ENCODE measurements at regions not wholly inside any gene's neighbourhood (a gene's known extent, or its start where the extent isn't known, plus 50 kb on each side); places are given as distances from the start of the nearest gene placed in this dataset.
"Not testable (repeated sequence)": the region's sequence is repeated elsewhere in the genome, so short reads cannot be mapped to it uniquely, and the experiment has no call there.

- not testable (repeated sequence) for DNase-seq
Measured at GRCh38 chr16:18263046-18263445, 73.5 kb downstream of the NPIPA8 start.

GRCh38 chr16:18261848-18262247, 74.7 kb downstream of the NPIPA8 start:
- not testable (repeated sequence) for DNase-seq

DNA sequence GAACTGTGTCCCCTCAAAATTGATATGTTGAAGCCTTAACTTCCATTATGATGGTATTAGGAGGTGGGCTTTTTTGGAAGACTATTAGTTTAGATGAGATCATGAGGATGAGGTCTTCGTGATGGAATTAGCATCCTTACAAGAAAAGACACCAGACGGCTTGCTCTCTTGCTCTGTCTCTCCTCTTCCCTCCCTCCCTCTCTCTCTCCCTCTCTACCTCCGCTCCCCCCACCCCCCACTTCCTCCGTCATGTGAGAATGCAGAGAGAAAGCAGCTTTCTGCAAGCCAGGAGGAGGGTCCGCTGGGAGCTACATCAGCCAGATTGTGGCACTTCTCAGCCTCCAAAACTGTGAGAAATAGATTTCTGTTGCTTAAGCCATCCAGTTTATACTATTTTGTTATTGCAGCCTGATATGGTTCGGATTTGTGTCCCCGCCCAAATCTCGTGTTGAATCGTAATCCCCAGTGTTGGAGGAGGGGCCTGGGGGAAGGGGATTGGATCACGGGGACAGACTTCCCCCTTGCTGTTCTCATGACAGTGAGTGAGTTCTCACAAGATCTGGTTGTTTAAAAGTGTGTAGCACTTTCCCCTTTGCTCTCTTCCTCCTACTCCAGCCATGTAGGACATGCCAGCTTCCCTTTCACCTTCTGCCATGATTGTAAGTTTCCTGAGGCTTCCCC, 76.9 kb downstream of the NPIPA8 start:
- not testable (repeated sequence) for DNase-seq

DNA sequence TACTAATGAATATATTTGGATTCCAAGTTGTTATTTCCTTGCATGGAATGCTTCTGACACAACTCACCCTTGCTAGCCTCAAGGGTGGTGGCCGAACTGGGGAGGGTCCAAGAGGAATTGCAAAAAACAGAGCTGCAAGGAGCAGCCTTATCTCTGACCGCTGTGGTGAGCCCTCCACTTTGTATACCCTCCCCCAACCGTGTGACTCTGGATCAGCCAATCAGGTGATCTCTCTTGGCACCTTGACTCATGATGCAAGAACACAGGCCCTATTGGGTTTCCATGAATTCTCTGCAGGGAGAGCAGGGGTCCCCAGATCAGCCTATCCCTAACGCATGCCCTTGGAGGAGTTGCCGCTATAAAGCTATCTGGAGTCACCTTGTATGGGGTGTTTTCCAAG, 83.6 kb downstream of the NPIPA8 start:
- not testable (repeated sequence) for DNase-seq

- not testable (repeated sequence) for DNase-seq
Measured at GRCh38 chr16:18230505-18230904, 106.0 kb downstream of the NPIPA8 start.

DNA sequence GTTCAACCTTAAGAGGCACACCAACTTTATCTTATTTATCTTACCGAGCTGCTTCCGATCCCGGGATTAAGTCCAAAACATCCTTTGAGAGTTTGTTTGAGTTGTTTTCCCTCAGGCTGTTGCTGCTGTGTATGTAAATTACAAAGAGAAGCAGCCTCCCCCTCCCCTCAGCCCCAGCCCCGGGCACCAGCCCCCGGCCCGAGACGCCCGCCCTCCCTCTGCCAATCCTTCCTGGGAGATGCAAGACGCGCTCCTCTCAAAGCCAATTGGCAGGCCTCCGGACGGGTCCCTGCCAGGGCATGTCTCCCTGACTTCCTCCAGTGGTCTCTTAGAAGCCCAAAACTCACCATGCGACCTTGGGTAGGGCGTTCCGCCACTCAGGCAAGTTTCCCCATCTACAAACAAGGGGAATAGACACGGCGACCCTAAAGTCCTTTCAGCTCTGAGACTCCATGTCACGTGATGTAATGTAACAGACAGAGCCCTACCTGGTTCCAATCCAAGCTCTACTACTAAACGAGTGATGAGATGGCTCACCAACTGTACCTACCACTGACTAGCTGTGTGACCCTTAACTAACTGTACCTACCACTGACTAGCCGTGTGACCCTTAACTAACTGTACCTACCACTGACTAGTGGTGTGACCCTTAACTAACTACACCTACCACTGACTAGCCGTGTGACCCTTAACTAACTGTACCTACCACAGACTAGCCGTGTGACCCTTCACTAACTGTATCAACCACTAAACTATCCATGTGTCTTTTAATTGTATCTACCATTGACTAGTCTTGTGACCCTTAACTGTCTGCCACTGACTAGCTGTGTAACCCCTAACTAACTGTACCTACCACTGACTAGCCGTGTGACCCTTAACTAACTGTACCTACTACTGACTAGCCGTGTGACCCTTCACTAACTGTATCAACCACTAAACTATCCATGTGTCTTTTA, 114.2 kb downstream of the NPIPA8 start:
- not testable (repeated sequence) for DNase-seq

DNA sequence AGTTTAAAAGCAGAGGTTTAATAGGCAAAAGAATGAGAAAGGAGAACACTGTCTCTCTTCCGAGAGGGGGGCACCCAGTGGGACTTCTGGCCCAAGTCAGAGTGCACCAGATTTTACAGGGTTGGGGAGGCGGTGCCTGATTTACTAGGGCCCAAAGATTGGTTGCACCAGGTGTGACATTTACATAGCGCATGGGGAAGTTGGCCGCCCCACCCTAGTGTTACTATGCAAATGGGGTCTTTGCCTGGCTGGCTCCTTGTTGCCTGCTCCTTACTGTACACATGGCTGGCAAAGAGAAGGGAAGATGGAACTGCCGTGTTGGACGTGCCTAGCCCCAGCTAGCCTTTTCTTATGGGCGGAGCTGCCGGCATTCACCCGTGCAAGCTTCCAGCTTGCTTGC, 118.8 kb downstream of the NPIPA8 start:
- DNase-seq: not testable (repeated sequence)

DNA sequence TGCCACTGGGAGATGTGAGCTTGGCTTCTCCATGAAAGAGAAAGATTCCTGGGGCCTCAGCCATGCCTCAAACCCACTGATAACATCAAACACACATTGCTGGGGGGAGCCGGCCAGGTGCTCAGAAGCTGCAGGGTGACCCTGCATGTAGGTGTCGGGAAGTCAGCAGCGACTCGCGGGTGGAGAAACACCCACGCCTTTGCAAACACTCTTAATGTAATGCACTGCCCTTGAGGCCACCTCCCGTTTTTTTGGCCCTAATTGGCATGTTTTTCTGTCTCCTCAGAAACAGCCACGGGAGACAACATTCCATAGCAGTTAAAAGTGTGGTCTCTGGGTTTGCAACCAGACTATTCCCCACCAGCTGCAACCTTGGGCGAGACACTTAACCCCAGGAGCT, 119.7 kb downstream of the NPIPA8 start:
- not testable (repeated sequence) for DNase-seq

GRCh38 chr16:18213810-18214209, 122.7 kb downstream of the NPIPA8 start:
- DNase-seq: not testable (repeated sequence)

- not testable (repeated sequence) for DNase-seq
Measured at GRCh38 chr16:18211505-18211904, 125.0 kb downstream of the NPIPA8 start.

- DNase-seq: not testable (repeated sequence)
Measured at GRCh38 chr16:18204786-18205185, 131.8 kb downstream of the NPIPA8 start.

- DNase-seq: not testable (repeated sequence)
Measured at GRCh38 chr16:18204309-18204708, 132.2 kb downstream of the NPIPA8 start.

DNA sequence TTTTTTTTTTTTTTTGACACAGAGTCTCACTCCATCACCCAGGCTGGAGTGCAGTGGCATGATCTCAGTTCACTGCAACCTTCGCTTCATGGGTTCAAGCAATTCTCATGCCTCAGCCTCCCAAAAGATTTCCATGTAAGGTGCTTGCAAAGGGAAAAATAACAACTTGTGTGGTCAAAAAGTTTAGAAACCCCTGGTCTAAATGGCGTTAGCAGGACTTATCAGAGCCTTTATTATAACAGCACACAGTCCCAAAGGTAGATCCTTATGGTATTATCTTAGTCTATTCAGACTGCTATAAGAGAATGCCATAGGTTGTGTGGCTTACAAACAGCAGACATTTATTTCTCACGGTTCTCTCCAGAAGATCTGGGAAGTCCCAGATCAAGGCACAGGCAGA, 135.0 kb downstream of the NPIPA8 start:
- DNase-seq: not testable (repeated sequence)

- not testable (repeated sequence) for DNase-seq
Measured at GRCh38 chr16:18192389-18192788, 144.1 kb downstream of the NPIPA8 start.

GRCh38 chr16:18190179-18190578, 146.4 kb downstream of the NPIPA8 start:
- DNase-seq: not testable (repeated sequence)

GRCh38 chr16:18184755-18185154, 151.8 kb downstream of the NPIPA8 start:
- DNase-seq: not testable (repeated sequence)

DNA sequence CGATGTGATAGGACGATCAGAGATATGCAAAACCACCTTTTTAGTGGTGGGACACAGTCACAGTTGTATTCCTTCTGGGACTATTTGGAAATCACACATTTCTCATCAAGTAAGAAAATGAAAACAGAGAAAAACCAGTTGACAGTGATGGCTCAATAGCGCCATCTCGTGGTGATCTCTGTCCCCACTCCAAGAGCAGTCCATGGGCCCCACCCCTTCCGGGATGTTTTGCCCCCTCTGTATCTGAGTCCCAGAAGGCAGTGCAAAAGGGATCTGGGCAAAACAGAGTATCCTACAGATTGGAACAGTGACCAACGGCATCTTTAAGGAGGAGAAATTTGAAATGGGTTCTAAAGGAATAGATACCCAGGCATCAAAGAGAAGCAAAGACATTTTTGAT, 155.5 kb downstream of the NPIPA8 start:
- not testable (repeated sequence) for DNase-seq

DNA sequence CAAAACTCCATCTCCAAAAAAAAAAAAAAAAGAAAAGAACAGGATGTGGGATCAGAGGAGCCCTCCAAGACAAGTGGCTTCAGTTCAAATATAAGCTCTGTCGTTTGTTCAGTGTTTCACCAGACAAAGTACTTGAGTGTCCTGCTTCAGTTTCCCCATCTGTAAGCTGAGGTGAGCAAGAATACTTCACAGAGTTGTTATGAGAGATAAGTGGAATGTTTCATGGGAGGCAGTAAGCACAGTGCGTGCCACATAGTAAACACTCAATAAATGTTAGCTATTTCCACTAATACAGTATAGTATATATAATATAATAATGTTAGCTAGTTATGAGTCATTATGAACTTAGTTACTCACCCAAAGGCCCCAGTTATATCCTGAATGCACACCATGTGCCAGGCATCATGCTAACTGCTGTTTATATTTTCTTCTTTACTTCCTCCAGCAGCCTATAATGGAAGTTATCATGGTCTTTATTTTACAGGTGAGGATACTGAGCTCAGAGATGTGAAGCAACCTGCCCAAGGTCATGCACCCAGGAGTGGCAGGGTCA, 162.5 kb downstream of the NPIPA8 start:
- not testable (repeated sequence) for DNase-seq

DNA sequence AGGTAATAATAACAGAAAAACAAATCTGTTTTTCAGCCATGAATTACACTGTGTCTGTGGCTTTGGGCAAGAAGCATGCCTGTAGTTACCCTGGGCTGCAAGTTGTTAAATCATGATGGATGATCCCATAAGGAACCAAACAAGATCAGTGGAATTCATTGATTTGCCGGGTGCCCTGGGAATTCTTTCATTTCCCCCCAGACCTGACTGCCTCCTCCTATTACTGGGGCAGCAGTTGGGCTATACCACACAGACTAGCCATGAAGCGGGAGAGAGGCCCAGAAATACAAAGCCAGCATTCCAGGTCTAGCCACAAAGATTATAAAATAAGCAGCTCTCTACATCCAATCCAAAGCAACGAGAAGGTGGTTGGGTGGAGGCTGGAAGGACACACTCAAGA, 174.2 kb downstream of the NPIPA8 start:
- DNase-seq: not testable (repeated sequence)

- not testable (repeated sequence) for DNase-seq
Measured at GRCh38 chr16:18161224-18161623, 175.3 kb downstream of the NPIPA8 start.

- not testable (repeated sequence) for DNase-seq
Measured at GRCh38 chr16:18159185-18159584, 177.4 kb downstream of the NPIPA8 start.

- DNase-seq: not testable (repeated sequence)
Measured at GRCh38 chr16:18157854-18158253, 178.7 kb downstream of the NPIPA8 start.

- DNase-seq: not testable (repeated sequence)
Measured at GRCh38 chr16:18152832-18153231, 183.7 kb downstream of the NPIPA8 start.

Data from midbrain (tissue), 1 donor.